ENCODE measurements at regions not wholly inside any gene's neighbourhood (a gene's known extent, or its start where the extent isn't known, plus 50 kb on each side); places are given as distances from the start of the nearest gene placed in this dataset.
A peak's percentile ranks its signal among the peaks of the same experiment; 100 is the strongest.
"Not testable (repeated sequence)": the region's sequence is repeated elsewhere in the genome, so short reads cannot be mapped to it uniquely, and the experiment has no call there.

- no peak for DNase-seq
Observed at GRCh38 chr2:175312137-175312536, 130.6 kb upstream of the ATP5MC3 start.

- no peak for DNase-seq
Observed at GRCh38 chr2:175310813-175311504, 129.4 kb upstream of the ATP5MC3 start.

GRCh38 chr2:175309799-175310198 lies 128.3 kb upstream of the ATP5MC3 start:
- peak; percentile 3 for DNase-seq

- no peak for DNase-seq
Observed at GRCh38 chr2:175308005-175308404, 126.5 kb upstream of the ATP5MC3 start.

GRCh38 chr2:175304541-175304940 lies 123.0 kb upstream of the ATP5MC3 start:
- no peak for DNase-seq

- DNase-seq, result no peak
Observed at GRCh38 chr2:175293776-175294175, 112.3 kb upstream of the ATP5MC3 start.

- no peak for DNase-seq
Observed at GRCh38 chr2:175293195-175293594, 111.7 kb upstream of the ATP5MC3 start.

- DNase-seq, result no peak
Observed at GRCh38 chr2:175282886-175283285, 101.4 kb upstream of the ATP5MC3 start.

- peak; percentile 36 for DNase-seq
Observed at GRCh38 chr2:175282300-175282699, 100.8 kb upstream of the ATP5MC3 start.

- no peak for DNase-seq
Observed at GRCh38 chr2:175277772-175278171, 96.3 kb upstream of the ATP5MC3 start.

GRCh38 chr2:175275539-175275938 lies 94.0 kb upstream of the ATP5MC3 start:
- no peak for DNase-seq

- no peak for DNase-seq
Observed at GRCh38 chr2:175259164-175259563, 77.7 kb upstream of the ATP5MC3 start.

GRCh38 chr2:175256806-175257585 lies 75.5 kb upstream of the ATP5MC3 start:
- no peak for DNase-seq

GRCh38 chr2:175256391-175256790 lies 74.9 kb upstream of the ATP5MC3 start:
- DNase-seq, result not testable (repeated sequence)

- no peak for DNase-seq
Observed at GRCh38 chr2:175253871-175254270, 72.4 kb upstream of the ATP5MC3 start.

GRCh38 chr2:175251425-175252041 lies 70.0 kb upstream of the ATP5MC3 start:
- DNase-seq, result peak; percentile 44

GRCh38 chr2:175247159-175247558 lies 65.6 kb upstream of the ATP5MC3 start:
- no peak for DNase-seq

- DNase-seq, result no peak
Observed at GRCh38 chr2:175244697-175245096, 63.2 kb upstream of the ATP5MC3 start.

GRCh38 chr2:175241691-175242090 lies 60.2 kb upstream of the ATP5MC3 start:
- DNase-seq, result no peak

- not testable (repeated sequence) for DNase-seq
Observed at GRCh38 chr2:175240033-175240432, 58.5 kb upstream of the ATP5MC3 start.

GRCh38 chr2:175236930-175237329 lies 55.4 kb upstream of the ATP5MC3 start:
- DNase-seq, result no peak

GRCh38 chr2:175234650-175235049 lies 53.1 kb upstream of the ATP5MC3 start:
- DNase-seq, result no peak

GRCh38 chr2:175234153-175234552 lies 52.6 kb upstream of the ATP5MC3 start:
- DNase-seq, result peak; percentile 75

GRCh38 chr2:175233135-175233719 lies 51.7 kb upstream of the ATP5MC3 start:
- peak; percentile 84 for DNase-seq

All from fibroblast of skin of right quadriceps (primary cell).